Body of pancreas (tissue), 4 donors: ENCODE measurements at regions not wholly inside any gene's neighbourhood (a gene's known extent, or its start where the extent isn't known, plus 50 kb on each side); places are given as distances from the start of the nearest gene placed in this dataset.

Experiments
- POLR2A ChIP-seq, 3 donors: fragments of 450-650 bp; IDR thresholded peaks; one replicate each; pipeline ENCODE4 v1.6.1; 2016; ENCODE audit warnings: antibody characterized with exemption in 3 of 3, mild to moderate bottlenecking in 2 of 3
- TF ChIP-seq, protein P1 (sequence below), 7 experiments: fragments of 450-650 bp in 4 of 7; fragments of 200-600 bp in 3 of 7; sonication (generic) in 3 of 7; IDR thresholded peaks; one replicate each; pipeline ENCODE4 v1.5.1; 2016 to 2019; ENCODE audit warnings: antibody characterized with exemption in 7 of 7

DNA sequence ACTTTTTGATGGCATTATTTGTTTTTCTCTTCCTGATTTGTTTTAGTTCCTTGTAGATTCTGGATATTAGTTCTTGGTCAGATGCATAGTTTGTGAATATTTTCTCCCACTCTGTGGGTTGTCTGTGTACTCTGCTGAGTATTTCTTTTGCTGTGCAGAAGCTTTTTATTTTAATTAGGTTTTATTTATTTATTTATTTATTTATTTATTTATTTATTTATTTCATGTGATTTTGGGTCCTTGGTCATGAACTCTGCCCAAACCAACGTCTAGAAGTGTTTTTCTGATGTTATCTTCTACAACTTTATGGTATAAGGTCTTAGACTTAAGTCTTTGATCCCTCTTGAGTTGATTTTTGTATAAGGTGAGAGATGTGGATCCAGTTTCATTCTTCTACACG, 292.2 kb downstream of the CDH7 start:
- TF ChIP-seq, protein P1, sequence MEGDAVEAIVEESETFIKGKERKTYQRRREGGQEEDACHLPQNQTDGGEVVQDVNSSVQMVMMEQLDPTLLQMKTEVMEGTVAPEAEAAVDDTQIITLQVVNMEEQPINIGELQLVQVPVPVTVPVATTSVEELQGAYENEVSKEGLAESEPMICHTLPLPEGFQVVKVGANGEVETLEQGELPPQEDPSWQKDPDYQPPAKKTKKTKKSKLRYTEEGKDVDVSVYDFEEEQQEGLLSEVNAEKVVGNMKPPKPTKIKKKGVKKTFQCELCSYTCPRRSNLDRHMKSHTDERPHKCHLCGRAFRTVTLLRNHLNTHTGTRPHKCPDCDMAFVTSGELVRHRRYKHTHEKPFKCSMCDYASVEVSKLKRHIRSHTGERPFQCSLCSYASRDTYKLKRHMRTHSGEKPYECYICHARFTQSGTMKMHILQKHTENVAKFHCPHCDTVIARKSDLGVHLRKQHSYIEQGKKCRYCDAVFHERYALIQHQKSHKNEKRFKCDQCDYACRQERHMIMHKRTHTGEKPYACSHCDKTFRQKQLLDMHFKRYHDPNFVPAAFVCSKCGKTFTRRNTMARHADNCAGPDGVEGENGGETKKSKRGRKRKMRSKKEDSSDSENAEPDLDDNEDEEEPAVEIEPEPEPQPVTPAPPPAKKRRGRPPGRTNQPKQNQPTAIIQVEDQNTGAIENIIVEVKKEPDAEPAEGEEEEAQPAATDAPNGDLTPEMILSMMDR (IDR thresholded peaks at IDR 0.05): no peak
- TF ChIP-seq POLR2A (IDR thresholded peaks at IDR 0.05): no peak
